HUES6 (cell line): ENCODE measurements at regions not wholly inside any gene's neighbourhood (a gene's known extent, or its start where the extent isn't known, plus 50 kb on each side); places are given as distances from the start of the nearest gene placed in this dataset.

Source experiments
- H3K27ac ChIP-seq: 2 replicates; pipeline ENCODE4 v1.7.0; 2013; ENCODE audit warnings: low read depth, mild to moderate bottlenecking, low read length, inconsistent platforms
- H3K27me3 ChIP-seq: 2 replicates; pipeline ENCODE4 v1.6.1; 2013; ENCODE audit warnings: low read length; ENCODE audit not compliant: control insufficient read depth, insufficient read depth
- H3K36me3 ChIP-seq: 2 replicates; pipeline ENCODE4 v1.6.1; 2013; ENCODE audit warnings: low read length; ENCODE audit not compliant: control insufficient read depth, insufficient read depth
- H3K4me1 ChIP-seq: 2 replicates; pipeline ENCODE4 v1.6.1; 2013; ENCODE audit warnings: low read length; ENCODE audit not compliant: control insufficient read depth, insufficient read depth
- H3K4me3 ChIP-seq: 2 replicates; pipeline ENCODE4 v1.5.1; 2013; ENCODE audit warnings: low read depth, low read length
- H3K9ac ChIP-seq: one replicate; pipeline ENCODE4 v1.6.1; 2013; ENCODE audit warnings: mild to moderate bottlenecking, low read length
- H3K9me3 ChIP-seq: 2 replicates; pipeline ENCODE4 v1.6.1; 2013; ENCODE audit warnings: low read depth, low read length; ENCODE audit not compliant: control insufficient read depth, insufficient read depth

DNA sequence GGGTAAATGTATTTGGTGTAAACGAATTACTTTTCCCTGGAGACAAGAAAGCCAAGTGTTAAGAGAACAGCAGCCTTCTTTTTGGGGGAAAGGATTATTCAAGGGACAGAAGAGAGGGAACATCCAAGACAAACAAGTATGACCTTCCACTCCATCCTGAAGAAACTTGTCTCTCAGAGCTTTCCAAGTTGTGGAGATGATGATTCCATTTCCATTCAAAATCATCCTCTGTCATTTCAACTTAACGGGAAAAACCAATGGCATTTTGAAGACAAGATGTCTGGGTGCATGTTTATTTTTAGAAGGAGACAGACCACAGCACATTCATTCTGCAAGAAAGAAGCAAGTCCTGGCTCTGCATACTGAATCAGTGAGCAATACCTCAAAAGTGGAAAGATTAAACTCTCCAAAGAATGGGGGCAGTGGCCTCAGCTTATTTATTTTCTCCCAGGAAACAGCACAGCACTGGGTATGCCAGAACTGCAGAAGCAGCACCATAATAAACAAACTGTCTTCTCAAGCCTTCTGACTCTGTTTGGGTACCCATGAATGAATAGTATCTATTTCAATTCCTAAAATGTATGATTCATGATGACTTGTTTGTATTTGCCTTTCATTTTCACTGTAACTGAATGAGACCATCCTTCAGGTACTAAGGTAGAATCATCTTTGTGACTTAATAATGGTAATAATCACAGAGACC lies 541.0 kb downstream of the RFC3 start:
- Histone ChIP-seq H3K9ac (no peak overlapping the region), H3K9me3 (no peaks in the 10 kb centered on the region), H3K4me1 (peaks cover 6% of the 10 kb centered on the region; the same call in 1 of the 2 replicates), H3K27me3 (no peaks in the 10 kb centered on the region), H3K36me3 (no peaks in the 10 kb centered on the region), H3K4me3 (no peak overlapping the region), H3K27ac (no peak overlapping the region)

- Histone ChIP-seq H3K4me1 (peaks cover 6% of the 10 kb centered on the region; the same call in 1 of the 2 replicates), H3K36me3 (no peaks in the 10 kb centered on the region), H3K27me3 (no peaks in the 10 kb centered on the region), H3K4me3 (no peak overlapping the region), H3K27ac (no peak overlapping the region), H3K9ac (no peak overlapping the region), H3K9me3 (no peaks in the 10 kb centered on the region)
These were observed 542.8 kb downstream of the RFC3 start for GRCh38 chr13:34360702-34361101.

- Histone ChIP-seq H3K36me3 (no peaks in the 10 kb centered on the region), H3K27ac (no peak overlapping the region), H3K4me3 (no peak overlapping the region), H3K9me3 (peaks cover 2% of the 10 kb centered on the region; the same call in 1 of the 2 replicates), H3K4me1 (peaks cover 6% of the 10 kb centered on the region; the same call in 1 of the 2 replicates), H3K9ac (no peak overlapping the region), H3K27me3 (no peaks in the 10 kb centered on the region)
These were observed 543.6 kb downstream of the RFC3 start for GRCh38 chr13:34361560-34361959.

DNA sequence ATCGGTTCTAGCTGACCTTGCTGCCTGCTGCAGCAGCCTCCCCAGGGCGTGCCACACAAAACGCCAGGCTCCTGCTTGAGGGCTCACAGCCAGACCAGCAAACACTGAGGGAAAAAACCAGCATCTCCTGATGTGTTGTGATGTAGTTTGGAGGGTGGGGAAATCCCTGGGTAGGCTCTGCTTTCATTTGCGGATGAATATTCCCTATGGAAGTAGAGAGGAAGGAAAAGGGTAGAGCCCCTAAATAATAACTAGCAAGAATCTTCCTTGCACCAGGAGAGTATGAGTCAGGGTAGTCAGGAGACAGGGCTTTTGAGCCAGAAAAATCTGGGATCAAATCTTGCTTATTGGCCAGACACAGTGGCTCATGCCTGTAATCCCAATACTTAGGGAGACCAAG lies 545.3 kb downstream of the RFC3 start:
- no peaks in the 10 kb centered on the region for H3K36me3 ChIP-seq
- H3K9me3 ChIP-seq, result peaks cover 5% of the 10 kb centered on the region; the same call in 1 of the 2 replicates
- no peak overlapping the region for H3K27ac ChIP-seq
- H3K27me3 ChIP-seq, result no peaks in the 10 kb centered on the region
- H3K4me3 ChIP-seq, result no peak overlapping the region
- no peaks in the 10 kb centered on the region for H3K4me1 ChIP-seq
- H3K9ac ChIP-seq, result no peak overlapping the region

DNA sequence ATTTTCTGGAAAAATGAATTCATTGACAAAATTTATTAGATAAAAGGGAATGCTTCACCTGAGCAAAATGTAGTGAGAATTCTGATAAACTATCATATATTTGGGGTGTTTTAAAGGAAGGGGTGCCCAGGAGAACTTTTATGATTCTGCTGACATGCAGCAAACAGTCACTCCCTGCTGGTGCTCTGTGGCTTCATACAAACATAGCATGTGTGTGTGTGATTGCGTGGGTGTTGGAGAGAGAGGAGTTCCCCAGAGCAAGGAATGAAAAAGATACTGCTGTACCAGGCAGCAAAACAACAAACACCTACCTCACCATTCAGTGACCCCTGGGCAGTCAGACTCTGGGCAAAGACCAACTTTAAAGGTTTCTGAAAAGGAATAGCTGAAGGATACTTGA lies 546.7 kb downstream of the RFC3 start:
- Histone ChIP-seq H3K36me3 (no peaks in the 10 kb centered on the region), H3K9me3 (peaks cover 5% of the 10 kb centered on the region; the same call in 1 of the 2 replicates), H3K27me3 (no peaks in the 10 kb centered on the region), H3K4me3 (no peak overlapping the region), H3K4me1 (no peaks in the 10 kb centered on the region), H3K9ac (no peak overlapping the region), H3K27ac (no peak overlapping the region)

DNA sequence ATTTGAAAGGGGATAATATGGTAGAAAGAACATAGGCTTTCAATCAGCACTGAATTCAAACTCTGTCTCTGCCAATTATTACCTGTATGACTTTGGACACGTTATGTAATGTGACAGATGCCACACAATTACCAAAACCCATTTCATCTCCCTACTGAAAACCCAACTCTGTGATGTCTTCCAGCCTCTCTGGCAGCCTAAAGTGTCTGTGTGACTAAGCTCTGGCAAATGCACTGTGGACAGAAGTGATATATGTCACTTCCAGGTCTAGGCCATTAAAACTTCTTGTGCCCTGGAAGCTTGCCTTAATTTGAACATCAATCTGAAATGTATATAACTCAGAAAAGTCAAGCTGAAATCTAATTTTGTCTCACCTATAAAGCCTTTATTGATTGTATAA lies 552.0 kb downstream of the RFC3 start:
- no peaks in the 10 kb centered on the region for H3K4me1 ChIP-seq
- no peak overlapping the region for H3K9ac ChIP-seq
- no peak overlapping the region for H3K4me3 ChIP-seq
- H3K9me3 ChIP-seq, result peaks cover 5% of the 10 kb centered on the region; the same call in 1 of the 2 replicates
- no peaks in the 10 kb centered on the region for H3K27me3 ChIP-seq
- no peak overlapping the region for H3K27ac ChIP-seq
- no peaks in the 10 kb centered on the region for H3K36me3 ChIP-seq

- H3K4me3 ChIP-seq, result no peak overlapping the region
- no peak overlapping the region for H3K9ac ChIP-seq
- H3K36me3 ChIP-seq, result no peaks in the 10 kb centered on the region
- peaks cover 2% of the 10 kb centered on the region; the same call in 1 of the 2 replicates for H3K4me1 ChIP-seq
- no peak overlapping the region for H3K27ac ChIP-seq
- H3K27me3 ChIP-seq, result no peaks in the 10 kb centered on the region
- peaks cover 5% of the 10 kb centered on the region; the same call in 1 of the 2 replicates for H3K9me3 ChIP-seq
These were observed 553.2 kb downstream of the RFC3 start for GRCh38 chr13:34371108-34371507.

- Histone ChIP-seq H3K9ac (no peak overlapping the region), H3K4me3 (no peak overlapping the region), H3K27me3 (no peaks in the 10 kb centered on the region), H3K27ac (no peak overlapping the region), H3K36me3 (no peaks in the 10 kb centered on the region), H3K4me1 (peaks cover 9% of the 10 kb centered on the region), H3K9me3 (no peaks in the 10 kb centered on the region)
These were observed 553.9 kb downstream of the RFC3 start for GRCh38 chr13:34371645-34372395.

DNA sequence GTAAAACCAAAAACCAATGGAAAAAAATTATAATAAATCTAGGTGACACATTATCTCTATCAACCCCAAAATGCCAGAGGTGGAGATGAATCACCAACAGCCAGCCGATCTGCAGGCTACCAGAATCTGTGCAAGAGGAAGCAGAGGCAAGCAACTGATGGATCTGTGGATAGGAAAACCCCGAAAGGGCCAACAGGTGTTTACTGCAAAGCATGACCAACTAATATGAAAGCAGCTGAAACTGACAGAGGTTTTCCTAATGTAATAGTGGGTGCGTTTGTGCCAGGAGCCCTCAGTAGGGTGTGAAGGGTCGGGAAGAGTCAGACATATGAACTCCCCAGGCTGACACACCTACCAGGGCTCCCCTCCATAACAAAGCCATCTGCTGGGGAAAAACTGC lies 554.6 kb downstream of the RFC3 start:
- Histone ChIP-seq H3K4me1 (peaks cover 13% of the 10 kb centered on the region), H3K36me3 (no peaks in the 10 kb centered on the region), H3K27me3 (no peaks in the 10 kb centered on the region), H3K9me3 (no peaks in the 10 kb centered on the region), H3K4me3 (no peak overlapping the region), H3K27ac (no peak overlapping the region), H3K9ac (no peak overlapping the region)

GRCh38 chr13:34376483-34376882 lies 558.5 kb downstream of the RFC3 start:
- no peaks in the 10 kb centered on the region for H3K9me3 ChIP-seq
- no peak overlapping the region for H3K27ac ChIP-seq
- no peaks in the 10 kb centered on the region for H3K36me3 ChIP-seq
- H3K4me1 ChIP-seq, result peaks cover 13% of the 10 kb centered on the region
- no peaks in the 10 kb centered on the region for H3K27me3 ChIP-seq
- H3K4me3 ChIP-seq, result no peak overlapping the region
- H3K9ac ChIP-seq, result no peak overlapping the region

- H3K9ac ChIP-seq, result no peak overlapping the region
- peaks cover 10% of the 10 kb centered on the region for H3K4me1 ChIP-seq
These were observed 560.8 kb upstream of the NBEA start for GRCh38 chr13:34381228-34381627.

More at GRCh38 chr13:34381228-34381627, 560.8 kb upstream of the NBEA start:
- Histone ChIP-seq H3K36me3 (no peaks in the 10 kb centered on the region), H3K27ac (no peak overlapping the region), H3K27me3 (no peaks in the 10 kb centered on the region), H3K4me3 (no peak overlapping the region), H3K9me3 (no peaks in the 10 kb centered on the region)
